OCI-LY7 (cell line): ENCODE measurements at regions not wholly inside any gene's neighbourhood (a gene's known extent, or its start where the extent isn't known, plus 50 kb on each side); places are given as distances from the start of the nearest gene placed in this dataset.

Experiments used
- BruUV-seq: library from RNA; stranded (reverse); fragments of 400-500 nt; replicated peaks from 2 replicates; lab custom pipeline; 2021; lab: Mats Ljungman, UMichigan
- CTCF ChIA-PET: fragments of 300-600 bp; sonication (Branson Sonifier 250); formaldehyde crosslinking; loops from one replicate; lab custom pipeline; 2022; ENCODE audit warnings: antibody characterized with exemption; ENCODE audit not compliant: unreplicated experiment; lab: Charles Lee
- POLR2A ChIA-PET: fragments of 300-600 bp; sonication (Branson Sonifier 250); formaldehyde crosslinking; loops from one replicate; lab custom pipeline; 2022; ENCODE audit warnings: antibody characterized with exemption; lab: Charles Lee
- DNase-seq: peaks from one replicate; pipeline ENCODE4 v3.0.0-alpha.2; 2015; ENCODE audit warnings: low spot score
- H2AFZ ChIP-seq: fragments of 200-600 bp; sonication (generic), shearing (Covaris generic); 2 replicates; pipeline ENCODE4 v1.6.1; 2014; ENCODE audit warnings: mild to moderate bottlenecking, antibody characterized with exemption, low read length, moderate library complexity
- H3K27ac ChIP-seq: fragments of 200-600 bp; sonication (generic); 2 replicates; pipeline ENCODE4 v1.5.1; 2014; ENCODE audit warnings: mixed run types, low read depth, mild to moderate bottlenecking, moderate library complexity, low read length, inconsistent platforms; ENCODE audit not compliant: poor library complexity, severe bottlenecking
- H3K36me3 ChIP-seq: fragments of 200-600 bp; sonication (generic); 2 replicates; pipeline ENCODE4 v1.6.1; 2014; ENCODE audit warnings: mild to moderate bottlenecking, antibody characterized with exemption, low read length, moderate library complexity, mixed read lengths; ENCODE audit not compliant: insufficient read depth
- H3K4me1 ChIP-seq: fragments of 200-600 bp; sonication (generic); 2 replicates; pipeline ENCODE4 v1.5.1; 2014; ENCODE audit warnings: mild to moderate bottlenecking, low read length; ENCODE audit not compliant: insufficient read depth, poor library complexity, severe bottlenecking
- H3K4me2 ChIP-seq: fragments of 200-600 bp; sonication (generic); 2 replicates; pipeline ENCODE4 v1.6.1; 2014; ENCODE audit warnings: mild to moderate bottlenecking, low read length
- H3K4me3 ChIP-seq: fragments of 200-600 bp; sonication (generic); 2 replicates; pipeline ENCODE4 v1.5.1; 2014; ENCODE audit warnings: mild to moderate bottlenecking, low read depth, low read length; ENCODE audit not compliant: poor library complexity, severe bottlenecking
- H3K79me2 ChIP-seq: fragments of 200-600 bp; sonication (generic); 2 replicates; pipeline ENCODE4 v1.6.1; 2016; ENCODE audit warnings: low read depth, mild to moderate bottlenecking, low read length, moderate library complexity, mixed read lengths; ENCODE audit not compliant: insufficient read depth
- H3K9me2 ChIP-seq: fragments of 200-600 bp; sonication (generic); 2 replicates; pipeline ENCODE4 v1.6.1; 2016; ENCODE audit warnings: mild to moderate bottlenecking, low read length, mixed read lengths; ENCODE audit not compliant: insufficient read depth
- H3K9me3 ChIP-seq: fragments of 200-600 bp; sonication (generic); 2 replicates; pipeline ENCODE4 v1.6.1; 2014; ENCODE audit warnings: mild to moderate bottlenecking, mixed run types, low read length, mixed read lengths
- H4K20me1 ChIP-seq: fragments of 200-600 bp; sonication (generic); 2 replicates; pipeline ENCODE4 v1.6.1; 2014; ENCODE audit warnings: mild to moderate bottlenecking, antibody characterized with exemption, low read length, moderate library complexity, mixed read lengths; ENCODE audit not compliant: insufficient read depth
- EZH2phosphoT487 ChIP-seq: fragments of 200-600 bp; sonication (generic); IDR thresholded peaks from 2 replicates; pipeline ENCODE4 v1.6.1; 2018; ENCODE audit warnings: low read depth, borderline replicate concordance, mild to moderate bottlenecking, mixed run types, antibody characterized with exemption, low read length, moderate library complexity, mixed read lengths
- intact Hi-C: fragments of 100-400 bp; cut with micrococcal nuclease; formaldehyde crosslinking; loops from one replicate; pipeline ENCODE4 v1.10.0; 2022; ENCODE audit not compliant: unreplicated experiment
- TF ChIP-seq, protein P1 (sequence below): fragments of 200-600 bp; sonication (generic); conservative IDR thresholded peaks from 2 replicates; pipeline ENCODE4 v1.5.1; 2014; ENCODE audit warnings: mild to moderate bottlenecking, antibody characterized with exemption, low read length, moderate library complexity, mixed read lengths

DNA sequence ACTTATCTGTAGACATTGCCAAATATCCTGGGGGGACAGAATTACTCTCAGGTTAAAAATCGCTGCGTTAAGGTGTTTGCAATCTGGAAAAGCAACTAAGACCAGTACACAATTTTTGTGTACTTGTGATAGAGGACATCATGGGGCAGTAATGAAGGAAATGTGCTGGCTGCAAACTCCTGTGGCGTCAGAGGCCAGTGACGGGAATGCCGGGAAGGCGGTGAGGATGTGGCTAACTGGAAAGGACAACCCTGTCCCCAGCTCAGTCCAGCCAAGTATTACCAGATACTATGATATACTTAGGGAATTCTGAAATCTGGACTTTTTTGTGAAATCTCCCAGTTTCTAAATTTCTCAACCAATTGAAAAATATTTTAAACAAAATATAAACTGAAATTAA is 103.1 kb upstream of the NANOS1 start:
- Histone ChIP-seq H3K9me2 (no peaks in the 10 kb centered on the region), H3K27ac (no peak overlapping the region), H3K36me3 (no peaks in the 10 kb centered on the region), H3K4me1 (no peaks in the 10 kb centered on the region), H4K20me1 (no peaks in the 10 kb centered on the region), H3K9me3 (0 out of 2 replicates have a peak, but pooled peaks cover 8% of the 10 kb centered on the region), H3K79me2 (no peaks in the 10 kb centered on the region), H3K4me3 (no peak overlapping the region), H2AFZ (no peak overlapping the region), H3K4me2 (no peak overlapping the region)
- ChIA-PET CTCF (no interaction called here), POLR2A (no interaction called here)
- intact Hi-C loops, result no loop called here
- no peak for DNase-seq
- BruUV-seq, result no TSS peak
- no peak for TF ChIP-seq EZH2phosphoT487
- TF ChIP-seq, protein P1, sequence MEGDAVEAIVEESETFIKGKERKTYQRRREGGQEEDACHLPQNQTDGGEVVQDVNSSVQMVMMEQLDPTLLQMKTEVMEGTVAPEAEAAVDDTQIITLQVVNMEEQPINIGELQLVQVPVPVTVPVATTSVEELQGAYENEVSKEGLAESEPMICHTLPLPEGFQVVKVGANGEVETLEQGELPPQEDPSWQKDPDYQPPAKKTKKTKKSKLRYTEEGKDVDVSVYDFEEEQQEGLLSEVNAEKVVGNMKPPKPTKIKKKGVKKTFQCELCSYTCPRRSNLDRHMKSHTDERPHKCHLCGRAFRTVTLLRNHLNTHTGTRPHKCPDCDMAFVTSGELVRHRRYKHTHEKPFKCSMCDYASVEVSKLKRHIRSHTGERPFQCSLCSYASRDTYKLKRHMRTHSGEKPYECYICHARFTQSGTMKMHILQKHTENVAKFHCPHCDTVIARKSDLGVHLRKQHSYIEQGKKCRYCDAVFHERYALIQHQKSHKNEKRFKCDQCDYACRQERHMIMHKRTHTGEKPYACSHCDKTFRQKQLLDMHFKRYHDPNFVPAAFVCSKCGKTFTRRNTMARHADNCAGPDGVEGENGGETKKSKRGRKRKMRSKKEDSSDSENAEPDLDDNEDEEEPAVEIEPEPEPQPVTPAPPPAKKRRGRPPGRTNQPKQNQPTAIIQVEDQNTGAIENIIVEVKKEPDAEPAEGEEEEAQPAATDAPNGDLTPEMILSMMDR, result no peak

DNA sequence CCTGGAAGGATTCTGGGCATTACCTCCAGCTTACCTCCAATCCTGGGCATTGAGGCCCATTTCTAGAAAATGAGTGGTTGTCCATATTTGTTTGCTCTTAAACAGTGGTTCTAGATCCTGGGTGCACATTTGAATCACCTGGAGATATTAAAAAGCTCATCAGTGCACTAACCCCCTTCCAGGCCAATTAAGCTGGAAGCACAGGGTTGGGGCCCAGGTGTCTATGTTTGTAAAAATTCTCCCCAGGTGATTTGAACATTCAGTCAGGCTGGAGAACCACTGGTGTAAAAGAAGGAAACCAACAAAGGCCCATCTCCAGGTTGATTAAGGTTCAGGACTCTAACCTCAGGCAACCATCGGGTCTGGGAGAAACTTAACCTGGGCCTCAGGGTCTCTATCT is 102.6 kb upstream of the NANOS1 start:
- ChIA-PET CTCF (no interaction called here), POLR2A (no interaction called here)
- no peak for DNase-seq
- H3K27ac ChIP-seq, result no peak overlapping the region
- H3K4me1 ChIP-seq, result no peaks in the 10 kb centered on the region
- intact Hi-C loops, result no loop called here
- H2AFZ ChIP-seq, result no peak overlapping the region
- TF ChIP-seq, protein P1, result no peak
- TF ChIP-seq EZH2phosphoT487, result no peak
- H3K9me2 ChIP-seq, result no peaks in the 10 kb centered on the region
- H3K9me3 ChIP-seq, result 0 out of 2 replicates have a peak, but pooled peaks cover 8% of the 10 kb centered on the region
- H4K20me1 ChIP-seq, result no peaks in the 10 kb centered on the region
- H3K4me3 ChIP-seq, result no peak overlapping the region
- no peak overlapping the region for H3K4me2 ChIP-seq
- no TSS peak for BruUV-seq
- no peaks in the 10 kb centered on the region for H3K79me2 ChIP-seq
- H3K36me3 ChIP-seq, result no peaks in the 10 kb centered on the region

DNA sequence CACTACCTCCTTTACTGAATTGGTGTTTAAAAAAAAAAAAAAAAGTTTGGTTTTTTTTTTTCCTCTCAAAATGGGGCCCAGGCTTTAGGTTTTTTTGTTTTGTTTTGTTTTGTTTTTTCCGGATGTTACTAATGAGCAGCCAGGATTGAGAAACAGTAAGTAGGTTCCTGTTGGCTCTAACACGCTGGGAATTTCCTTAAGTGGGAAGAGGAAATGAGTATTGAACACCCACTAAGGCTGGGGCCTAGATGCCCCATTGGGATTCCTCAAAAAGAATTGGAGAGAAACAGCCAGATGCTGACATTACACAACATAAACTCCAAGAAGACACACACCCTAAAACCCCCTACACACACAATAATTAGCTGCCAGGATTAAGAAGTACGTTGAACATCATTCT is 102.2 kb upstream of the NANOS1 start:
- H3K36me3 ChIP-seq, result no peaks in the 10 kb centered on the region
- intact Hi-C loops, result no loop called here
- no peak for DNase-seq
- TF ChIP-seq, protein P1, result no peak
- TF ChIP-seq EZH2phosphoT487, result no peak
- no peaks in the 10 kb centered on the region for H3K9me2 ChIP-seq
- H3K4me3 ChIP-seq, result no peak overlapping the region
- CTCF ChIA-PET, result no interaction called here
- H3K9me3 ChIP-seq, result 0 out of 2 replicates have a peak, but pooled peaks cover 8% of the 10 kb centered on the region
- POLR2A ChIA-PET, result no interaction called here
- no TSS peak for BruUV-seq
- no peaks in the 10 kb centered on the region for H3K4me1 ChIP-seq
- no peak overlapping the region for H3K4me2 ChIP-seq
- H3K79me2 ChIP-seq, result no peaks in the 10 kb centered on the region
- no peaks in the 10 kb centered on the region for H4K20me1 ChIP-seq
- H3K27ac ChIP-seq, result no peak overlapping the region
- no peak overlapping the region for H2AFZ ChIP-seq
